GM23248 (cell line): ENCODE measurements at regions not wholly inside any gene's neighbourhood (a gene's known extent, or its start where the extent isn't known, plus 50 kb on each side); places are given as distances from the start of the nearest gene placed in this dataset.

Source experiments
- EZH2 ChIP-seq: fragments of 200-600 bp; sonication (generic); IDR thresholded peaks from 2 replicates; pipeline ENCODE4 v1.6.1; 2018; ENCODE audit warnings: antibody characterized with exemption, mild to moderate bottlenecking; ENCODE audit not compliant: insufficient read depth, poor library complexity, severe bottlenecking
- EZH2phosphoT487 ChIP-seq: fragments of 200-600 bp; sonication (generic); IDR thresholded peaks from 2 replicates; pipeline ENCODE4 v1.6.1; 2018; ENCODE audit warnings: antibody characterized with exemption, moderate library complexity, mild to moderate bottlenecking, low read depth; ENCODE audit not compliant: insufficient read depth

DNA sequence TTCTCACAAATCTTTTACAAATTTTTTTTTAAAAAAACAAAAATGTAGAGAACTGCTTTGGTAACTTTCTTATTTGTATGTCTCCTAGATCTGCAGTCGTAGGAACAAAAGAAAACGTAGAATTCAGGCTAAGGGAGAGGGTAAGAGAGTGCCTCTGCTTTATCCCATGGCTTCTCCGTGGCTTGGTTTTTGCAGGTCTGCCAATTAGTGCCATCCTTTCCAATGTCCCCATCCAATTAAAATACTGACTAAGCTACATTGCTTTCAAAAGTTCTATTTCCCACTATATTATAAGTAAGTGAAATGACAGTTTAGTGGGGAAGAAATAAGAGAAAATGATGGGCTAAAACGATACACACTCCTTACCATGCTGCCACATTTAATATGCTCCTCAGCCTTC, 209.3 kb downstream of the CRPPA start:
- no peak for TF ChIP-seq EZH2phosphoT487
- TF ChIP-seq EZH2, result no peak
